ENCODE measurements at regions not wholly inside any gene's neighbourhood (a gene's known extent, or its start where the extent isn't known, plus 50 kb on each side); places are given as distances from the start of the nearest gene placed in this dataset.

DNA sequence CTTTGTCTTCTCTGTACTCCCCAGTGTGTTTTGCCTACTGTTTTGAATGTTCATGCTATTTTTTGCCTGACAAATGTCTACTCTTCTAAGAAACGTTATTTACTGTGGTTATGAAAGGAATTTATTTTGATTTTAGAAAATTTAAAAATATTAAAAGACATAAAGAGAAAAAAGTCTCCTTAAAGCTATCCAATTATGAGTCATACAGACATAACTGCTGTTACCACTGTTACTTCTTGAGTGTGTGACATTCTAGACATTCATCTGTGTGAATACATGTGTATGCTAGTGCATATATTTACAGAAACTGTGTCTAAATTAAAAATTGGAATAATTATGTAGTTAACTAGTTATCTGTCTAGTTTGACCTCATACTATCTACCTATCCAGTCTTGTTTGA is 187.6 kb upstream of the SGCG start:
- intact Hi-C loops (cut with micrococcal nuclease) = no loop called here
- TF ChIP-seq NFE2L2 (IDR thresholded peaks at IDR 0.05; ENCODE audit: low read depth, low read length) = no peak
- TF ChIP-seq MAZ (IDR thresholded peaks at IDR 0.05; ENCODE audit: borderline replicate concordance, low read depth, low read length) = no peak
- TF ChIP-seq, protein P1, sequence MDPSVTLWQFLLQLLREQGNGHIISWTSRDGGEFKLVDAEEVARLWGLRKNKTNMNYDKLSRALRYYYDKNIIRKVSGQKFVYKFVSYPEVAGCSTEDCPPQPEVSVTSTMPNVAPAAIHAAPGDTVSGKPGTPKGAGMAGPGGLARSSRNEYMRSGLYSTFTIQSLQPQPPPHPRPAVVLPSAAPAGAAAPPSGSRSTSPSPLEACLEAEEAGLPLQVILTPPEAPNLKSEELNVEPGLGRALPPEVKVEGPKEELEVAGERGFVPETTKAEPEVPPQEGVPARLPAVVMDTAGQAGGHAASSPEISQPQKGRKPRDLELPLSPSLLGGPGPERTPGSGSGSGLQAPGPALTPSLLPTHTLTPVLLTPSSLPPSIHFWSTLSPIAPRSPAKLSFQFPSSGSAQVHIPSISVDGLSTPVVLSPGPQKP (IDR thresholded peaks at IDR 0.05; ENCODE audit: borderline replicate concordance, low read depth, low read length) = no peak
- TF ChIP-seq, protein P2, sequence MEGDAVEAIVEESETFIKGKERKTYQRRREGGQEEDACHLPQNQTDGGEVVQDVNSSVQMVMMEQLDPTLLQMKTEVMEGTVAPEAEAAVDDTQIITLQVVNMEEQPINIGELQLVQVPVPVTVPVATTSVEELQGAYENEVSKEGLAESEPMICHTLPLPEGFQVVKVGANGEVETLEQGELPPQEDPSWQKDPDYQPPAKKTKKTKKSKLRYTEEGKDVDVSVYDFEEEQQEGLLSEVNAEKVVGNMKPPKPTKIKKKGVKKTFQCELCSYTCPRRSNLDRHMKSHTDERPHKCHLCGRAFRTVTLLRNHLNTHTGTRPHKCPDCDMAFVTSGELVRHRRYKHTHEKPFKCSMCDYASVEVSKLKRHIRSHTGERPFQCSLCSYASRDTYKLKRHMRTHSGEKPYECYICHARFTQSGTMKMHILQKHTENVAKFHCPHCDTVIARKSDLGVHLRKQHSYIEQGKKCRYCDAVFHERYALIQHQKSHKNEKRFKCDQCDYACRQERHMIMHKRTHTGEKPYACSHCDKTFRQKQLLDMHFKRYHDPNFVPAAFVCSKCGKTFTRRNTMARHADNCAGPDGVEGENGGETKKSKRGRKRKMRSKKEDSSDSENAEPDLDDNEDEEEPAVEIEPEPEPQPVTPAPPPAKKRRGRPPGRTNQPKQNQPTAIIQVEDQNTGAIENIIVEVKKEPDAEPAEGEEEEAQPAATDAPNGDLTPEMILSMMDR (conservative IDR thresholded peaks at IDR 0.05; ENCODE audit: low read depth, low read length) = no peak
- TF ChIP-seq FOS (IDR thresholded peaks at IDR 0.05; ENCODE audit: low read depth, low read length) = no peak
- no peak for TF ChIP-seq RAD21 (IDR thresholded peaks at IDR 0.05; ENCODE audit: low read length)
- TF ChIP-seq SMC3 (IDR thresholded peaks at IDR 0.05; ENCODE audit: low read depth, low read length) = no peak
- no peak for TF ChIP-seq MAFK (IDR thresholded peaks at IDR 0.05; ENCODE audit: low read depth, low read length)
- TF ChIP-seq, protein P3, sequence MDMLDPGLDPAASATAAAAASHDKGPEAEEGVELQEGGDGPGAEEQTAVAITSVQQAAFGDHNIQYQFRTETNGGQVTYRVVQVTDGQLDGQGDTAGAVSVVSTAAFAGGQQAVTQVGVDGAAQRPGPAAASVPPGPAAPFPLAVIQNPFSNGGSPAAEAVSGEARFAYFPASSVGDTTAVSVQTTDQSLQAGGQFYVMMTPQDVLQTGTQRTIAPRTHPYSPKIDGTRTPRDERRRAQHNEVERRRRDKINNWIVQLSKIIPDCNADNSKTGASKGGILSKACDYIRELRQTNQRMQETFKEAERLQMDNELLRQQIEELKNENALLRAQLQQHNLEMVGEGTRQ (IDR thresholded peaks at IDR 0.05; ENCODE audit: low read depth, low read length) = no peak
- TF ChIP-seq POLR2A (IDR thresholded peaks at IDR 0.05; ENCODE audit: low read depth, low read length) = no peak
- TF ChIP-seq RFX5 (IDR thresholded peaks at IDR 0.05; ENCODE audit: low read depth, low read length) = no peak
- no peak for TF ChIP-seq CEBPB (IDR thresholded peaks at IDR 0.05; ENCODE audit: low read depth, low read length)
- no peak for TF ChIP-seq RCOR1 (IDR thresholded peaks at IDR 0.05; ENCODE audit: insufficient replicate concordance, low read length)
- TF ChIP-seq MXI1 (IDR thresholded peaks at IDR 0.05; ENCODE audit: borderline replicate concordance, low read depth, low read length) = no peak
- no peak for TF ChIP-seq CHD1 (IDR thresholded peaks at IDR 0.05; ENCODE audit: low read depth, low read length)
- TF ChIP-seq BHLHE40 (IDR thresholded peaks at IDR 0.05; ENCODE audit: low read depth, low read length) = no peak
- no peak overlapping the region for H2AK9ac ChIP-seq (replicated peaks; ENCODE audit: low read depth, low read length, poor library complexity)
- H4K8ac ChIP-seq (ENCODE audit: low read depth in 2 of 2, low read length in 2 of 2) = no peak overlapping the region
- H4K91ac ChIP-seq (ENCODE audit: insufficient read depth, low read depth, low read length) = no peak overlapping the region
- in situ Hi-C loops (cut with MboI; ENCODE audit: low sequenced_read_pairs) = no loop called here
- H2AK5ac ChIP-seq (ENCODE audit: low read depth, low read length) = no peak overlapping the region
- H3K27me3 ChIP-seq (ENCODE audit: control insufficient read depth, insufficient read depth, low read length) = no peaks in the 10 kb centered on the region
- no peak overlapping the region for H2AFZ ChIP-seq (replicated peaks; ENCODE audit: low read length, poor library complexity)
- H3K4me1 ChIP-seq (ENCODE audit: control insufficient read depth, insufficient read depth, low read length) = no peaks in the 10 kb centered on the region
- H4K5ac ChIP-seq (ENCODE audit: low read depth, low read length) = no peak overlapping the region
- H3K9ac ChIP-seq (ENCODE audit: low read depth, low read length) = no peak overlapping the region
- DNase-seq (no peak), ATAC-seq (ENCODE audit: low read depth) (no peak)
- dilution Hi-C loops (cut with HindIII; ENCODE audit: low sequenced_read_pairs, unreplicated experiment) = no loop called here
- no peak overlapping the region for H2BK15ac ChIP-seq (ENCODE audit: low read depth, low read length)
- CTCF ChIA-PET = interaction anchor here (1.0 kb wide), 1 partner anchor 14 kb away, joined by 3 read pairs; no protein-coding TSS in a partner anchor
- H3K56ac ChIP-seq (ENCODE audit: extremely low read depth, insufficient read depth, low read length) = no peak overlapping the region
- no peaks in the 10 kb centered on the region for H4K20me1 ChIP-seq (ENCODE audit: insufficient read depth, low read length)
- no peak overlapping the region for H3K14ac ChIP-seq (replicated peaks; ENCODE audit: low read depth, low read length)
- no peak overlapping the region for H3K4ac ChIP-seq (ENCODE audit: low read depth, low read length)
- H3K23ac ChIP-seq (ENCODE audit: low read depth, low read length) = no peak overlapping the region
- H3K4me3 ChIP-seq (ENCODE audit: insufficient read depth, low read depth, low read length) = no peak overlapping the region
- no peak overlapping the region for H3K18ac ChIP-seq (ENCODE audit: low read depth, low read length)
- POLR2A ChIA-PET (ENCODE audit: unreplicated experiment) = no interaction called here
- H3K27ac ChIP-seq (ENCODE audit: insufficient read depth, low read length) = no peak overlapping the region
- no peaks in the 10 kb centered on the region for H3K36me3 ChIP-seq (ENCODE audit: control insufficient read depth, insufficient read depth, low read length)
- H2BK20ac ChIP-seq (ENCODE audit: low read depth, low read length) = no peak overlapping the region
- H3K4me2 ChIP-seq (ENCODE audit: low read depth, low read length) = no peak overlapping the region
- BruUV-seq (replicated peaks) = no TSS peak
- no peaks in the 10 kb centered on the region for H3K79me1 ChIP-seq (ENCODE audit: low read depth in 1 of 2, low read length in 2 of 2)
- H2BK120ac ChIP-seq (ENCODE audit: low read depth, low read length) = no peak overlapping the region
- no peaks in the 10 kb centered on the region for H3K9me3 ChIP-seq (ENCODE audit: control insufficient read depth, insufficient read depth, low read length)
- H2BK5ac ChIP-seq (ENCODE audit: low read depth, low read length, poor library complexity, severe bottlenecking) = no peak overlapping the region
- no peaks in the 10 kb centered on the region for H3K9me1 ChIP-seq (ENCODE audit: insufficient read depth, low read length)
- no CpG with 5 or more reads among the region's 1 CpG for WGBS, 2 experiments (ENCODE audit: extremely low coverage in 2 of 2, insufficient read length in 1 of 2)
